Gastrocnemius medialis (tissue), 4 donors: ENCODE measurements at regions not wholly inside any gene's neighbourhood (a gene's known extent, or its start where the extent isn't known, plus 50 kb on each side); places are given as distances from the start of the nearest gene placed in this dataset.

Experiments
- ATAC-seq, 2 donors: fragments of 150-250 bp; one replicate each; pipeline ENCODE4 v1.9.1; 2016
- DNase-seq, 2 donors: peaks; one replicate each; pipeline ENCODE4 v3.0.0-alpha.2; 2019
- H3K27ac ChIP-seq, 4 donors: fragments of 200-600 bp; sonication (generic); 1 replicate in 1 of 4; 2 replicates in 3 of 4; pipeline ENCODE4 v1.5.1; 2016 to 2018; ENCODE audit warnings: mild to moderate bottlenecking in 2 of 4, moderate library complexity in 1 of 4
- H3K27me3 ChIP-seq, 3 donors: fragments of 200-600 bp; sonication (generic) in 2 of 3; 1 replicate in 1 of 3; 2 replicates in 2 of 3; pipeline versions ENCODE4 v1.5.1 to v1.6.0; 2016 to 2019; ENCODE audit warnings: mild to moderate bottlenecking in 1 of 3, moderate library complexity in 1 of 3
- H3K36me3 ChIP-seq, 2 donors: fragments of 200-600 bp; sonication (generic) in 1 of 2; one replicate each; pipeline ENCODE4 v1.5.1; 2017 to 2018
- H3K4me1 ChIP-seq, 2 donors: fragments of 200-600 bp; sonication (generic) in 1 of 2; one replicate each; pipeline ENCODE4 v1.5.1; 2016 to 2017; ENCODE audit warnings: mild to moderate bottlenecking in 2 of 2
- H3K4me3 ChIP-seq, 4 donors: fragments of 200-600 bp; sonication (generic) in 3 of 4; 1 replicate in 1 of 4; 2 replicates in 3 of 4; pipeline ENCODE4 v1.5.1; 2016 to 2019; ENCODE audit warnings: mild to moderate bottlenecking in 2 of 4
- H3K9me3 ChIP-seq, 3 donors: fragments of 200-600 bp; sonication (generic) in 2 of 3; 1 replicate in 1 of 3; 2 replicates in 2 of 3; pipeline ENCODE4 v1.5.1; 2016 to 2019
- CTCF ChIP-seq, 5 experiments: fragments of 450-650 bp in 3 of 5; fragments of 200-600 bp in 2 of 5; sonication (generic) in 2 of 5; IDR thresholded peaks in 4 of 5; conservative IDR thresholded peaks in 1 of 5; 1 replicate in 4 of 5; 2 replicates in 1 of 5; pipeline ENCODE4 v1.5.1; 2016 to 2019; ENCODE audit warnings: antibody characterized with exemption in 5 of 5, mild to moderate bottlenecking in 3 of 5, moderate library complexity in 3 of 5
- POLR2A ChIP-seq, 2 donors: fragments of 450-650 bp; IDR thresholded peaks; one replicate each; pipeline ENCODE4 v1.6.1; 2017; ENCODE audit warnings: antibody characterized with exemption in 2 of 2, mild to moderate bottlenecking in 2 of 2, moderate library complexity in 2 of 2
- in situ Hi-C, 4 donors: fragments of 200-750 bp; cut with MboI; loops; one replicate each; pipeline versions ENCODE4 v1.15.0 to v1.8.0; 2017; ENCODE audit warnings: low sequenced_read_pairs in 4 of 4
- intact Hi-C: fragments of 100-400 bp; cut with DNase I; formaldehyde crosslinking; loops from one replicate; pipeline ENCODE4 v1.15.1; 2023; ENCODE audit warnings: low total_unique reads

- intact Hi-C loops = no loop called here
Observed at GRCh38 chr2:211062297-211062612, 505.9 kb downstream of the CPS1 start.

GRCh38 chr2:211067029-211067428 is 510.6 kb downstream of the CPS1 start:
- Histone ChIP-seq H3K27me3 (no peaks in the 10 kb centered on the region), H3K36me3 (no peaks in the 10 kb centered on the region), H3K9me3 (no peaks in the 10 kb centered on the region), H3K4me1 (no peaks in the 10 kb centered on the region), H3K27ac (no peak overlapping the region), H3K4me3 (no peak overlapping the region)
- TF ChIP-seq CTCF (IDR thresholded peaks at IDR 0.05 in 4 of 5, conservative IDR thresholded peaks at IDR 0.05 in 1 of 5) (no peak), POLR2A (IDR thresholded peaks at IDR 0.05) (no peak)
- intact Hi-C loops (no loop called here), in situ Hi-C loops (no loop called here)
- DNase-seq = no peak
- no peak for ATAC-seq

More at GRCh38 chr2:211062297-211062612, 505.9 kb downstream of the CPS1 start:
- Histone ChIP-seq H3K36me3 (no peaks in the 10 kb centered on the region), H3K9me3 (no peaks in the 10 kb centered on the region), H3K4me1 (no peaks in the 10 kb centered on the region), H3K27ac (no peak overlapping the region), H3K27me3 (no peaks in the 10 kb centered on the region), H3K4me3 (no peak overlapping the region)
- no peak for ATAC-seq
- no peak for TF ChIP-seq CTCF (IDR thresholded peaks at IDR 0.05 in 4 of 5, conservative IDR thresholded peaks at IDR 0.05 in 1 of 5)
- no peak for TF ChIP-seq POLR2A (IDR thresholded peaks at IDR 0.05)
- no peak for DNase-seq
- in situ Hi-C loops = no loop called here

GRCh38 chr2:211068108-211068780 is 511.8 kb downstream of the CPS1 start:
- Histone ChIP-seq H3K36me3 (no peaks in the 10 kb centered on the region), H3K9me3 (no peaks in the 10 kb centered on the region), H3K4me1 (no peaks in the 10 kb centered on the region), H3K27ac (no peak overlapping the region), H3K4me3 (no peak overlapping the region), H3K27me3 (no peaks in the 10 kb centered on the region)
- no peak for DNase-seq
- in situ Hi-C loops (no loop called here), intact Hi-C loops (no loop called here)
- ATAC-seq = no peak
- TF ChIP-seq CTCF (IDR thresholded peaks at IDR 0.05 in 4 of 5, conservative IDR thresholded peaks at IDR 0.05 in 1 of 5) = no peak
- no peak for TF ChIP-seq POLR2A (IDR thresholded peaks at IDR 0.05)

- in situ Hi-C loops (no loop called here), intact Hi-C loops (no loop called here)
- ATAC-seq = no peak
Observed at GRCh38 chr2:211070547-211070946, 514.1 kb downstream of the CPS1 start.

More at GRCh38 chr2:211070547-211070946, 514.1 kb downstream of the CPS1 start:
- no peaks in the 10 kb centered on the region for H3K27me3 ChIP-seq
- H3K9me3 ChIP-seq = no peaks in the 10 kb centered on the region
- TF ChIP-seq CTCF (IDR thresholded peaks at IDR 0.05 in 4 of 5, conservative IDR thresholded peaks at IDR 0.05 in 1 of 5) (no peak), POLR2A (IDR thresholded peaks at IDR 0.05) (no peak)
- H3K4me1 ChIP-seq = no peaks in the 10 kb centered on the region
- H3K36me3 ChIP-seq = no peaks in the 10 kb centered on the region
- no peak overlapping the region for H3K4me3 ChIP-seq
- no peak overlapping the region for H3K27ac ChIP-seq
- no peak for DNase-seq
